HCT116 (cell line): ENCODE measurements at regions not wholly inside any gene's neighbourhood (a gene's known extent, or its start where the extent isn't known, plus 50 kb on each side); places are given as distances from the start of the nearest gene placed in this dataset.

Source experiments
- ATAC-seq: fragments of 200-7000 bp; cut with Tn5 transposase; 2 replicates; pipeline ENCODE4 v1.9.1; 2020; ENCODE audit warnings: mild to moderate bottlenecking, moderate library complexity
- BruUV-seq: library from RNA; stranded (reverse); fragments of 400-500 nt; replicated peaks from 2 replicates; lab custom pipeline; 2021; lab: Mats Ljungman, UMichigan
- CTCF ChIA-PET: fragments of 300-600 bp; sonication (Branson Sonifier 250); formaldehyde crosslinking; loops from one replicate; lab custom pipeline; 2021; ENCODE audit warnings: antibody characterized with exemption; lab: Charles Lee
- POLR2A ChIA-PET: fragments of 300-600, 350-600 bp; sonication (Branson Sonifier 250); formaldehyde crosslinking; loops from one replicate; lab custom pipeline; 2021; ENCODE audit warnings: antibody characterized with exemption; lab: Charles Lee
- RAD21 ChIA-PET, 2 experiments: fragments of 300-600 bp; sonication (Branson Sonifier 250); formaldehyde crosslinking; loops; one replicate each; lab custom pipeline; 2023; ENCODE audit warnings: low total read pairs in 2 of 2; ENCODE audit not compliant: uncharacterized antibody in 2 of 2, unreplicated experiment in 2 of 2, low non-redundant PET in 1 of 2; lab: Charles Lee
- DNase-seq: peaks from one replicate; pipeline ENCODE4 v3.0.0-alpha.2; 2010; ENCODE audit warnings: low read depth, low spot score
- H2AFZ ChIP-seq: fragments of 200-600 bp; shearing (Covaris generic), sonication (generic); 2 replicates; pipeline ENCODE4 v1.6.1; 2017; ENCODE audit warnings: low read depth, mixed run types, mixed read lengths, antibody characterized with exemption, low read length; ENCODE audit not compliant: poor library complexity, severe bottlenecking
- H3K27ac ChIP-seq: 2 replicates; pipeline ENCODE4 v1.5.1; 2012; ENCODE audit warnings: low read depth, low read length
- H3K27me3 ChIP-seq: fragments of 200-600 bp; sonication (generic); 2 replicates; pipeline ENCODE4 v1.6.1; 2016; ENCODE audit warnings: mixed run types, low read length, mixed read lengths; ENCODE audit not compliant: insufficient read depth
- H3K36me3 ChIP-seq, 2 experiments: fragments of 200-500 bp in 1 of 2; fragments of 200-600 bp in 1 of 2; sonication (Bioruptor generic) in 1 of 2; sonication (generic) in 1 of 2; 2 replicates each; pipeline versions ENCODE4 v1.5.1 to v1.6.1; 2014 to 2016; ENCODE audit warnings: low read length in 2 of 2, inconsistent platforms in 1 of 2, mixed read lengths in 1 of 2, mixed run types in 1 of 2; ENCODE audit not compliant: insufficient read depth in 2 of 2, control insufficient read depth in 1 of 2
- H3K4me1 ChIP-seq, 2 experiments: fragments of 200-600 bp in 1 of 2; sonication (generic) in 1 of 2; 2 replicates each; pipeline versions ENCODE4 v1.5.1 to v1.6.1; 2012 to 2017; ENCODE audit warnings: low read length in 2 of 2, inconsistent platforms in 1 of 2, mild to moderate bottlenecking in 1 of 2, mixed read lengths in 1 of 2, mixed run types in 1 of 2, moderate library complexity in 1 of 2; ENCODE audit not compliant: insufficient read depth in 2 of 2, control insufficient read depth in 1 of 2
- H3K4me2 ChIP-seq: fragments of 200-600 bp; sonication (generic); 2 replicates; pipeline ENCODE4 v1.6.1; 2017; ENCODE audit warnings: mixed run types, low read length, mixed read lengths
- H3K4me3 ChIP-seq, 2 experiments: fragments of 200-600 bp in 1 of 2; sonication (generic) in 1 of 2; replicated peaks in 1 of 2; 2 replicates each; pipeline ENCODE4 v1.5.1; 2011 to 2016; ENCODE audit warnings: low read length in 2 of 2, control low read depth in 1 of 2, low read depth in 1 of 2, mild to moderate bottlenecking in 1 of 2, mixed read lengths in 1 of 2, mixed run types in 1 of 2
- H3K79me2 ChIP-seq: fragments of 200-600 bp; sonication (generic); 2 replicates; pipeline ENCODE4 v1.6.1; 2017; ENCODE audit warnings: mild to moderate bottlenecking, mixed run types, low read length, moderate library complexity, mixed read lengths; ENCODE audit not compliant: insufficient read depth
- H3K9ac ChIP-seq: fragments of 200-600 bp; sonication (generic); 2 replicates; pipeline ENCODE4 v1.6.1; 2016; ENCODE audit warnings: low read length, mixed read lengths
- H3K9me2 ChIP-seq: fragments of 200-600 bp; sonication (generic), shearing (Covaris generic); 2 replicates; pipeline ENCODE4 v1.6.1; 2017; ENCODE audit warnings: mixed run types, mild to moderate bottlenecking, moderate library complexity; ENCODE audit not compliant: insufficient read depth
- H3K9me3 ChIP-seq, 2 experiments: fragments of 200-500 bp in 1 of 2; fragments of 200-600 bp in 1 of 2; sonication (Bioruptor generic) in 1 of 2; sonication (generic) in 1 of 2; 2 replicates each; pipeline ENCODE4 v1.6.1; 2014 to 2017; ENCODE audit warnings: low read length in 2 of 2, mixed read lengths in 2 of 2, inconsistent platforms in 1 of 2, low read depth in 1 of 2, mild to moderate bottlenecking in 1 of 2, mixed run types in 1 of 2, moderate library complexity in 1 of 2; ENCODE audit not compliant: control insufficient read depth in 1 of 2, insufficient read depth in 1 of 2
- H4K20me1 ChIP-seq: fragments of 200-600 bp; sonication (generic), shearing (Covaris generic); 2 replicates; pipeline ENCODE4 v1.6.1; 2017; ENCODE audit warnings: mixed run types, mild to moderate bottlenecking, moderate library complexity; ENCODE audit not compliant: insufficient read depth
- CBX3 ChIP-seq: IDR thresholded peaks from 2 replicates; pipeline ENCODE4 v1.6.1; 2012; ENCODE audit warnings: low read depth
- EGR1 ChIP-seq: IDR thresholded peaks from 2 replicates; pipeline ENCODE4 v1.6.1; 2012; ENCODE audit warnings: low read depth
- ELF1 ChIP-seq: IDR thresholded peaks from 2 replicates; pipeline ENCODE4 v1.6.1; 2012; ENCODE audit warnings: low read depth, borderline replicate concordance
- EZH2 ChIP-seq: fragments of 200-600 bp; sonication (generic); IDR thresholded peaks from 2 replicates; pipeline ENCODE4 v1.6.1; 2017; ENCODE audit warnings: antibody characterized with exemption, mixed run types
- EZH2phosphoT487 ChIP-seq: fragments of 200-600 bp; IDR thresholded peaks from 2 replicates; pipeline ENCODE4 v1.6.1; 2018; ENCODE audit warnings: antibody characterized with exemption, borderline replicate concordance
- FOSL1 ChIP-seq: IDR thresholded peaks from 2 replicates; pipeline ENCODE4 v1.6.1; 2012; ENCODE audit warnings: low read depth
- JUND ChIP-seq: IDR thresholded peaks from 2 replicates; pipeline ENCODE4 v1.6.1; 2012
- POLR2A ChIP-seq: IDR thresholded peaks from 2 replicates; pipeline ENCODE4 v1.7.0; 2011; ENCODE audit warnings: borderline replicate concordance; ENCODE audit not compliant: insufficient read depth, insufficient read length; ENCODE audit errors: extremely low read depth
- POLR2AphosphoS5 ChIP-seq: IDR thresholded peaks from 2 replicates; pipeline ENCODE4 v1.6.1; 2011; ENCODE audit warnings: mild to moderate bottlenecking, low read depth, low read length, moderate library complexity
- RAD21 ChIP-seq: IDR thresholded peaks from 2 replicates; pipeline ENCODE4 v1.6.1; 2012; ENCODE audit warnings: low read depth, mild to moderate bottlenecking
- SIN3A ChIP-seq: IDR thresholded peaks from 2 replicates; pipeline ENCODE4 v1.6.1; 2012; ENCODE audit warnings: low read depth
- SP1 ChIP-seq: IDR thresholded peaks from 2 replicates; pipeline ENCODE4 v1.6.1; 2012; ENCODE audit warnings: low read depth
- SRF ChIP-seq: IDR thresholded peaks from 2 replicates; pipeline ENCODE4 v1.6.1; 2012; ENCODE audit warnings: low read depth
- TCF7L2 ChIP-seq: IDR thresholded peaks from 2 replicates; pipeline ENCODE4 v1.7.0; 2011; ENCODE audit warnings: borderline replicate concordance, inconsistent platforms; ENCODE audit not compliant: insufficient read depth, insufficient read length; ENCODE audit errors: extremely low read depth
- YY1 ChIP-seq: IDR thresholded peaks from 2 replicates; pipeline ENCODE4 v1.6.1; 2011; ENCODE audit warnings: low read length, low read depth, moderate library complexity, mild to moderate bottlenecking; ENCODE audit not compliant: insufficient replicate concordance; ENCODE audit errors: extremely low read depth
- ZFX ChIP-seq: fragments of 450-650 bp; IDR thresholded peaks from 2 replicates; pipeline ENCODE4 v1.6.1; 2017
- intact Hi-C: fragments of 100-400 bp; cut with micrococcal nuclease; formaldehyde crosslinking; loops from 2 replicates; pipeline ENCODE4 v1.10.0; 2022
- TF ChIP-seq, protein P1 (sequence below): IDR thresholded peaks from 2 replicates; pipeline ENCODE4 v1.6.1; 2012; ENCODE audit warnings: low read depth
- TF ChIP-seq, protein P2 (sequence below), 3 experiments: fragments of 200-600 bp in 1 of 3; sonication (generic) in 1 of 3; IDR thresholded peaks in 2 of 3; conservative IDR thresholded peaks in 1 of 3; 2 replicates each; pipeline ENCODE4 v1.5.1; 2012 to 2017; ENCODE audit warnings: low read depth in 2 of 3, low read length in 2 of 3, antibody characterized with exemption in 1 of 3, borderline replicate concordance in 1 of 3, control low read depth in 1 of 3, mild to moderate bottlenecking in 1 of 3, mixed read lengths in 1 of 3, mixed run types in 1 of 3, moderate library complexity in 1 of 3; ENCODE audit not compliant: insufficient read depth in 1 of 3
- TF ChIP-seq, protein P3 (sequence below): IDR thresholded peaks from 2 replicates; pipeline ENCODE4 v1.6.1; 2012

DNA sequence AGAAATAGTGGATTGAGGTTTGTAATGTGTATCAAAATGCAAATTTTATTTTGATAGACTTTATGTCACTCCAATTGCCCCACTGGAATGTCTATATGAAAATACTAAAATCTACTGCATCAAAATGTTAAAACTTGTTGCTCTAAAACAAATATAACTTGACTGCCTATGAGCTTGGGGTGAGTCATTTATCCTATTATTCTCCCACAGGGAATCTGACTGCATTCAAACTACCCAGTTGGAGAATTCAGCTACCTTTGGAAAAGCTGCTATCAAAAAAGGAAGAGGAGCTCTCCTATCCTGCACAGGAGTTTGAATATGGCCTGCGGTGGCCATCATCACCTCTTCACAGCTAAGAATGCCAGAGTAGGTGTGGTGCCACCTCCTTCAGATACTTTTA is 173.1 kb downstream of the KLHL28 start:
- Histone ChIP-seq H3K9me2 (no peaks in the 10 kb centered on the region), H3K27ac (no peak overlapping the region), H3K9ac (no peak overlapping the region), H3K36me3 (no peaks in the 10 kb centered on the region), H2AFZ (no peak overlapping the region), H3K4me2 (no peak overlapping the region), H3K27me3 (no peaks in the 10 kb centered on the region), H3K79me2 (no peaks in the 10 kb centered on the region), H3K9me3 (no peaks in the 10 kb centered on the region; a peak in 1 of 4 replicates), H3K4me3 (no peak overlapping the region), H4K20me1 (no peaks in the 10 kb centered on the region), H3K4me1 (no peaks in the 10 kb centered on the region)
- intact Hi-C loops, result no loop called here
- no TSS peak for BruUV-seq
- no peak for TF ChIP-seq SRF
- no peak for TF ChIP-seq SP1
- no peak for TF ChIP-seq CBX3
- no peak for TF ChIP-seq YY1
- no peak for TF ChIP-seq JUND
- TF ChIP-seq EGR1, result no peak
- no peak for TF ChIP-seq SIN3A
- TF ChIP-seq POLR2A, result no peak
- no peak for TF ChIP-seq ZFX
- TF ChIP-seq, protein P1, sequence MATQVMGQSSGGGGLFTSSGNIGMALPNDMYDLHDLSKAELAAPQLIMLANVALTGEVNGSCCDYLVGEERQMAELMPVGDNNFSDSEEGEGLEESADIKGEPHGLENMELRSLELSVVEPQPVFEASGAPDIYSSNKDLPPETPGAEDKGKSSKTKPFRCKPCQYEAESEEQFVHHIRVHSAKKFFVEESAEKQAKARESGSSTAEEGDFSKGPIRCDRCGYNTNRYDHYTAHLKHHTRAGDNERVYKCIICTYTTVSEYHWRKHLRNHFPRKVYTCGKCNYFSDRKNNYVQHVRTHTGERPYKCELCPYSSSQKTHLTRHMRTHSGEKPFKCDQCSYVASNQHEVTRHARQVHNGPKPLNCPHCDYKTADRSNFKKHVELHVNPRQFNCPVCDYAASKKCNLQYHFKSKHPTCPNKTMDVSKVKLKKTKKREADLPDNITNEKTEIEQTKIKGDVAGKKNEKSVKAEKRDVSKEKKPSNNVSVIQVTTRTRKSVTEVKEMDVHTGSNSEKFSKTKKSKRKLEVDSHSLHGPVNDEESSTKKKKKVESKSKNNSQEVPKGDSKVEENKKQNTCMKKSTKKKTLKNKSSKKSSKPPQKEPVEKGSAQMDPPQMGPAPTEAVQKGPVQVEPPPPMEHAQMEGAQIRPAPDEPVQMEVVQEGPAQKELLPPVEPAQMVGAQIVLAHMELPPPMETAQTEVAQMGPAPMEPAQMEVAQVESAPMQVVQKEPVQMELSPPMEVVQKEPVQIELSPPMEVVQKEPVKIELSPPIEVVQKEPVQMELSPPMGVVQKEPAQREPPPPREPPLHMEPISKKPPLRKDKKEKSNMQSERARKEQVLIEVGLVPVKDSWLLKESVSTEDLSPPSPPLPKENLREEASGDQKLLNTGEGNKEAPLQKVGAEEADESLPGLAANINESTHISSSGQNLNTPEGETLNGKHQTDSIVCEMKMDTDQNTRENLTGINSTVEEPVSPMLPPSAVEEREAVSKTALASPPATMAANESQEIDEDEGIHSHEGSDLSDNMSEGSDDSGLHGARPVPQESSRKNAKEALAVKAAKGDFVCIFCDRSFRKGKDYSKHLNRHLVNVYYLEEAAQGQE, result no peak
- no peak for TF ChIP-seq EZH2phosphoT487
- TF ChIP-seq POLR2AphosphoS5, result no peak
- TF ChIP-seq RAD21, result no peak
- TF ChIP-seq, protein P2, sequence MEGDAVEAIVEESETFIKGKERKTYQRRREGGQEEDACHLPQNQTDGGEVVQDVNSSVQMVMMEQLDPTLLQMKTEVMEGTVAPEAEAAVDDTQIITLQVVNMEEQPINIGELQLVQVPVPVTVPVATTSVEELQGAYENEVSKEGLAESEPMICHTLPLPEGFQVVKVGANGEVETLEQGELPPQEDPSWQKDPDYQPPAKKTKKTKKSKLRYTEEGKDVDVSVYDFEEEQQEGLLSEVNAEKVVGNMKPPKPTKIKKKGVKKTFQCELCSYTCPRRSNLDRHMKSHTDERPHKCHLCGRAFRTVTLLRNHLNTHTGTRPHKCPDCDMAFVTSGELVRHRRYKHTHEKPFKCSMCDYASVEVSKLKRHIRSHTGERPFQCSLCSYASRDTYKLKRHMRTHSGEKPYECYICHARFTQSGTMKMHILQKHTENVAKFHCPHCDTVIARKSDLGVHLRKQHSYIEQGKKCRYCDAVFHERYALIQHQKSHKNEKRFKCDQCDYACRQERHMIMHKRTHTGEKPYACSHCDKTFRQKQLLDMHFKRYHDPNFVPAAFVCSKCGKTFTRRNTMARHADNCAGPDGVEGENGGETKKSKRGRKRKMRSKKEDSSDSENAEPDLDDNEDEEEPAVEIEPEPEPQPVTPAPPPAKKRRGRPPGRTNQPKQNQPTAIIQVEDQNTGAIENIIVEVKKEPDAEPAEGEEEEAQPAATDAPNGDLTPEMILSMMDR (IDR thresholded peaks at IDR 0.05 in 2 of 3, conservative IDR thresholded peaks at IDR 0.05 in 1 of 3; ENCODE audit: borderline replicate concordance in 1 of 3, insufficient read depth in 1 of 3, low read depth in 2 of 3, low read length in 2 of 3), result no peak
- no peak for TF ChIP-seq TCF7L2
- TF ChIP-seq, protein P3, sequence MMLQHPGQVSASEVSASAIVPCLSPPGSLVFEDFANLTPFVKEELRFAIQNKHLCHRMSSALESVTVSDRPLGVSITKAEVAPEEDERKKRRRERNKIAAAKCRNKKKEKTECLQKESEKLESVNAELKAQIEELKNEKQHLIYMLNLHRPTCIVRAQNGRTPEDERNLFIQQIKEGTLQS, result no peak
- TF ChIP-seq FOSL1, result no peak
- no peak for TF ChIP-seq ELF1
- no peak for TF ChIP-seq EZH2
- DNase-seq, result no peak
- ChIA-PET CTCF (no interaction called here), POLR2A (no interaction called here), RAD21 (no interaction called here)
- ATAC-seq, result no peak
